ENCODE measurements at regions not wholly inside any gene's neighbourhood (a gene's known extent, or its start where the extent isn't known, plus 50 kb on each side); places are given as distances from the start of the nearest gene placed in this dataset.

- Mint-ChIP-seq H3K4me1 (no peaks in the 10 kb centered on the region), H3K4me3 (no peak overlapping the region), H3K36me3 (ENCODE audit: low read depth) (no peaks in the 10 kb centered on the region), H3K27me3 (peaks cover 3% of the 10 kb centered on the region), H3K27ac (no peak overlapping the region), H3K9me3 (ENCODE audit: low read depth) (no peaks in the 10 kb centered on the region)
- ChIA-PET CTCF (no interaction called here), POLR2A (no interaction called here)
- intact Hi-C loops (cut with DNase I, micrococcal nuclease), result loop anchor here in 1 of 2 experiments (10.0 kb wide), 1 partner anchor 325 kb away; the partner anchor contains the start of genes HSF2BP and RRP1B
- ATAC-seq (no peak), DNase-seq (no peak)
These were observed 97.1 kb downstream of the SIK1 start for GRCh38 chr21:43329711-43330269.

GRCh38 chr21:43328958-43329691 is 97.8 kb downstream of the SIK1 start:
- Mint-ChIP-seq H3K9me3 (ENCODE audit: low read depth) (no peaks in the 10 kb centered on the region), H3K4me1 (no peaks in the 10 kb centered on the region), H3K36me3 (ENCODE audit: low read depth) (no peaks in the 10 kb centered on the region), H3K4me3 (no peak overlapping the region), H3K27me3 (peaks cover 3% of the 10 kb centered on the region), H3K27ac (no peak overlapping the region)
- ATAC-seq, result no peak
- ChIA-PET CTCF (no interaction called here), POLR2A (no interaction called here)
- DNase-seq, result no peak
- intact Hi-C loops (cut with DNase I, micrococcal nuclease), result loop anchor here in 1 of 2 experiments (10.0 kb wide), 1 partner anchor 326 kb away; the partner anchor contains the start of genes HSF2BP and RRP1B

GRCh38 chr21:43328185-43328957 is 98.6 kb downstream of the SIK1 start:
- Mint-ChIP-seq H3K27me3 (peaks cover 3% of the 10 kb centered on the region), H3K36me3 (ENCODE audit: low read depth) (no peaks in the 10 kb centered on the region), H3K9me3 (ENCODE audit: low read depth) (no peaks in the 10 kb centered on the region), H3K27ac (no peak overlapping the region), H3K4me1 (no peaks in the 10 kb centered on the region), H3K4me3 (no peak overlapping the region)
- CTCF ChIA-PET, result no interaction called here
- ATAC-seq (no peak), DNase-seq (no peak)
- intact Hi-C loops (cut with DNase I, micrococcal nuclease), result loop anchor here in 1 of 2 experiments (10.0 kb wide), 1 partner anchor 326 kb away; the partner anchor contains the start of genes HSF2BP and RRP1B
- POLR2A ChIA-PET, result no interaction called here

- CTCF ChIA-PET, result interaction anchor here (0.5 kb wide), 1 partner anchor 18 kb away, joined by 3 read pairs; no protein-coding TSS in a partner anchor
- intact Hi-C loops (cut with DNase I, micrococcal nuclease), result loop anchor here in 1 of 2 experiments (10.0 kb wide), 1 partner anchor 329 kb away; the partner anchor contains the start of genes HSF2BP and RRP1B
- DNase-seq (peak; percentile 25), ATAC-seq (peak; percentile 66)
- Mint-ChIP-seq H3K27me3 (no peaks in the 10 kb centered on the region), H3K36me3 (ENCODE audit: low read depth) (no peaks in the 10 kb centered on the region), H3K4me3 (no peak overlapping the region), H3K27ac (no peak overlapping the region), H3K4me1 (no peaks in the 10 kb centered on the region), H3K9me3 (ENCODE audit: low read depth) (no peaks in the 10 kb centered on the region)
- POLR2A ChIA-PET, result no interaction called here
These were observed 100.8 kb downstream of the SIK1 start for GRCh38 chr21:43325968-43326715.

- CTCF ChIA-PET, result no interaction called here
- no peak for DNase-seq
- POLR2A ChIA-PET, result no interaction called here
- Mint-ChIP-seq H3K4me3 (no peak overlapping the region), H3K36me3 (ENCODE audit: low read depth) (no peaks in the 10 kb centered on the region), H3K27ac (no peak overlapping the region), H3K27me3 (no peaks in the 10 kb centered on the region), H3K4me1 (no peaks in the 10 kb centered on the region), H3K9me3 (ENCODE audit: low read depth) (no peaks in the 10 kb centered on the region)
- intact Hi-C loops (cut with DNase I, micrococcal nuclease), result loop anchor here in 1 of 2 experiments (10.0 kb wide), 1 partner anchor 330 kb away; the partner anchor contains the start of genes HSF2BP and RRP1B
- no peak for ATAC-seq
These were observed 101.9 kb downstream of the SIK1 start for GRCh38 chr21:43325036-43325435.

GRCh38 chr21:43324596-43324995 is 102.3 kb downstream of the SIK1 start:
- H3K27me3 Mint-ChIP-seq, result no peaks in the 10 kb centered on the region
- no peak for ATAC-seq
- H3K36me3 Mint-ChIP-seq (ENCODE audit: low read depth), result no peaks in the 10 kb centered on the region
- DNase-seq, result no peak
- intact Hi-C loops (cut with DNase I, micrococcal nuclease), result loop anchor here in 1 of 2 experiments (10.0 kb wide), 1 partner anchor 330 kb away; the partner anchor contains the start of genes HSF2BP and RRP1B
- no peaks in the 10 kb centered on the region for H3K4me1 Mint-ChIP-seq
- no peak overlapping the region for H3K4me3 Mint-ChIP-seq
- no peak overlapping the region for H3K27ac Mint-ChIP-seq
- POLR2A ChIA-PET, result no interaction called here
- H3K9me3 Mint-ChIP-seq (ENCODE audit: low read depth), result no peaks in the 10 kb centered on the region
- CTCF ChIA-PET, result no interaction called here

GRCh38 chr21:43323244-43324005 is 103.5 kb downstream of the SIK1 start:
- DNase-seq (no peak), ATAC-seq (no peak)
- Mint-ChIP-seq H3K27me3 (no peaks in the 10 kb centered on the region), H3K36me3 (ENCODE audit: low read depth) (no peaks in the 10 kb centered on the region), H3K4me3 (no peak overlapping the region), H3K9me3 (ENCODE audit: low read depth) (peaks cover under 1% of the 10 kb centered on the region), H3K27ac (no peak overlapping the region), H3K4me1 (no peaks in the 10 kb centered on the region)
- ChIA-PET CTCF (no interaction called here), POLR2A (no interaction called here)
- intact Hi-C loops (cut with DNase I, micrococcal nuclease), result loop anchor here in 1 of 2 experiments (10.0 kb wide), 1 partner anchor 331 kb away; the partner anchor contains the start of genes HSF2BP and RRP1B

- POLR2A ChIA-PET, result no interaction called here
- Mint-ChIP-seq H3K36me3 (ENCODE audit: low read depth) (no peaks in the 10 kb centered on the region), H3K4me3 (no peak overlapping the region), H3K9me3 (ENCODE audit: low read depth) (peaks cover 2% of the 10 kb centered on the region), H3K27ac (no peak overlapping the region), H3K27me3 (no peaks in the 10 kb centered on the region), H3K4me1 (no peaks in the 10 kb centered on the region)
- DNase-seq (peak; percentile 15), ATAC-seq (no peak)
- intact Hi-C loops (cut with DNase I, micrococcal nuclease), result loop anchor here in 1 of 2 experiments (10.0 kb wide), 1 partner anchor 332 kb away; the partner anchor contains the start of genes HSF2BP and RRP1B
- CTCF ChIA-PET, result no interaction called here
These were observed 104.1 kb downstream of the SIK1 start for GRCh38 chr21:43322805-43323204.

GRCh38 chr21:43322311-43322710 is 104.6 kb downstream of the SIK1 start:
- ChIA-PET CTCF (no interaction called here), POLR2A (no interaction called here)
- intact Hi-C loops (cut with DNase I, micrococcal nuclease), result loop anchor here in 1 of 2 experiments (10.0 kb wide), 1 partner anchor 332 kb away; the partner anchor contains the start of genes HSF2BP and RRP1B
- Mint-ChIP-seq H3K9me3 (ENCODE audit: low read depth) (peaks cover 2% of the 10 kb centered on the region), H3K27ac (no peak overlapping the region), H3K4me3 (no peak overlapping the region), H3K4me1 (no peaks in the 10 kb centered on the region), H3K36me3 (ENCODE audit: low read depth) (no peaks in the 10 kb centered on the region), H3K27me3 (no peaks in the 10 kb centered on the region)
- no peak for ATAC-seq
- DNase-seq, result no peak

GRCh38 chr21:43321611-43322010 is 105.3 kb downstream of the SIK1 start:
- ATAC-seq (no peak), DNase-seq (no peak)
- Mint-ChIP-seq H3K27ac (no peak overlapping the region), H3K36me3 (ENCODE audit: low read depth) (no peaks in the 10 kb centered on the region), H3K27me3 (peaks cover 2% of the 10 kb centered on the region), H3K9me3 (ENCODE audit: low read depth) (peaks cover 2% of the 10 kb centered on the region), H3K4me1 (no peaks in the 10 kb centered on the region), H3K4me3 (no peak overlapping the region)
- POLR2A ChIA-PET, result no interaction called here
- intact Hi-C loops (cut with DNase I, micrococcal nuclease), result loop anchor here in 1 of 2 experiments (10.0 kb wide), 1 partner anchor 333 kb away; the partner anchor contains the start of genes HSF2BP and RRP1B
- CTCF ChIA-PET, result no interaction called here
